ENCODE measurements at regions not wholly inside any gene's neighbourhood (a gene's known extent, or its start where the extent isn't known, plus 50 kb on each side); places are given as distances from the start of the nearest gene placed in this dataset.

DNA sequence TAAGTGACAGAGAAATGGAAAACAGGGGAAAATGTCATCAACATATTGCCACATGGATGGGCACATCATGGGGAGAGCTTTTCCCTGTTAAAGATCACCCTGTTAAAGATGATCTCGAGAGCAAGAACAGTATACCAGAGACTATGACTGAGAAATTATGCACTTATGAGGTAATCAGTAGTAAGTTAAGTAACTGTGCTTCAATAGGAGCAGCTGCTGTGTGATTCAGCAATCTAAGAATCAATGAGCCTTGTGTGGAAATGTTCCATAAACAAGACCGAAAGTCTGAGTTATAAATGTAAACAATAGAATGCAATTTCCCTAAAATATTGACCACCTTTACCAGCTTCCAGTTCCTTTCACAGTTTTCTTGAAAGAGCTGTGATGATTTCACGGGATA lies 582.3 kb downstream of the CAAP1 start:
- Mint-ChIP-seq H3K4me3 (ENCODE audit: low read depth) (no peak overlapping the region), H3K36me3 (ENCODE audit: insufficient read depth) (no peaks in the 10 kb centered on the region), H3K4me1 (ENCODE audit: low read depth) (no peaks in the 10 kb centered on the region), H3K9me3 (ENCODE audit: low read depth) (peaks cover 3% of the 10 kb centered on the region), H3K27me3 (no peaks in the 10 kb centered on the region), H3K27ac (no peak overlapping the region)
- DNase-seq (ENCODE audit: low spot score, unreplicated experiment) = no peak
- TF ChIP-seq, protein P1, sequence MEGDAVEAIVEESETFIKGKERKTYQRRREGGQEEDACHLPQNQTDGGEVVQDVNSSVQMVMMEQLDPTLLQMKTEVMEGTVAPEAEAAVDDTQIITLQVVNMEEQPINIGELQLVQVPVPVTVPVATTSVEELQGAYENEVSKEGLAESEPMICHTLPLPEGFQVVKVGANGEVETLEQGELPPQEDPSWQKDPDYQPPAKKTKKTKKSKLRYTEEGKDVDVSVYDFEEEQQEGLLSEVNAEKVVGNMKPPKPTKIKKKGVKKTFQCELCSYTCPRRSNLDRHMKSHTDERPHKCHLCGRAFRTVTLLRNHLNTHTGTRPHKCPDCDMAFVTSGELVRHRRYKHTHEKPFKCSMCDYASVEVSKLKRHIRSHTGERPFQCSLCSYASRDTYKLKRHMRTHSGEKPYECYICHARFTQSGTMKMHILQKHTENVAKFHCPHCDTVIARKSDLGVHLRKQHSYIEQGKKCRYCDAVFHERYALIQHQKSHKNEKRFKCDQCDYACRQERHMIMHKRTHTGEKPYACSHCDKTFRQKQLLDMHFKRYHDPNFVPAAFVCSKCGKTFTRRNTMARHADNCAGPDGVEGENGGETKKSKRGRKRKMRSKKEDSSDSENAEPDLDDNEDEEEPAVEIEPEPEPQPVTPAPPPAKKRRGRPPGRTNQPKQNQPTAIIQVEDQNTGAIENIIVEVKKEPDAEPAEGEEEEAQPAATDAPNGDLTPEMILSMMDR (IDR thresholded peaks at IDR 0.05; ENCODE audit: unreplicated experiment) = no peak

DNA sequence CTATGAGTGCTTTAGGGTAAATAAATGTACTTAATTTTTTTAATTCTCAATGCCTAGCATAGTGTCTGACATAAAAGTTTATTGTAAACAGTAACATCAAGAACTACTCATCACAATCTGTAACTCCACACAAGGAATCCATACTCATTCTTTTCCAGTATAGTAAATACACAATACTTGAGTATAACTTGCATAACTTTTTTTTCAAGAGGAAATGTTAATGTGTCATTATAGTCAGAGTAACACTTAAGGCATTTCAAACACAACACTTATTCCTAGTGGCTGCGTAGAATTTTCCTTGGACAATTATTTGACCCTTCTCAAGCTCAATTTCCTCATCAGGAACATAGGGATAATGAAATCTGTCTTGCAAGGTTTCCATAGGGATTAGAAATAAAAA lies 584.3 kb downstream of the CAAP1 start:
- TF ChIP-seq, protein P1 (IDR thresholded peaks at IDR 0.05; ENCODE audit: unreplicated experiment) = no peak
- H3K4me1 Mint-ChIP-seq (ENCODE audit: low read depth) = no peaks in the 10 kb centered on the region
- H3K4me3 Mint-ChIP-seq (ENCODE audit: low read depth) = no peak overlapping the region
- peaks cover 3% of the 10 kb centered on the region for H3K9me3 Mint-ChIP-seq (ENCODE audit: low read depth)
- H3K27me3 Mint-ChIP-seq = no peaks in the 10 kb centered on the region
- H3K27ac Mint-ChIP-seq = no peak overlapping the region
- no peak for DNase-seq (ENCODE audit: low spot score, unreplicated experiment)
- no peaks in the 10 kb centered on the region for H3K36me3 Mint-ChIP-seq (ENCODE audit: insufficient read depth)

DNA sequence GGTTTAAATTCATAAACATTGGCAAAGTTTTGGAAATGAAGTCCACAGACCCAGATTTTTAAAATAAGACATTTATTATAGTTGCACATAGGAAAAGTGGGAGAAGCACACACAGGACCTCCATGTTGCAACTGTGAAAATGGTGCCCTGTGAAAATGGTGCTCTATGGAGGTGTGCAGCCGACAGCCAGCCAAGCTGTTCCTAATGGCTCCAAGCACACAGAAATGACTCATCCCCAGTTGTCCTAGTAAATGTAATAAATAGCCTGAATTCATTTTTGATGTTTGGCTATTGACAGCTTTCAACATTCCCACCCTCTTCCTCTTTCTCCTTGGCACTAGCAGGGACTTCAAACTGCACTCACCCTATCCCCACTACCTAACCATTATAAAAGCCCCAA lies 590.9 kb downstream of the CAAP1 start:
- no peak overlapping the region for H3K27ac Mint-ChIP-seq
- TF ChIP-seq, protein P1 (IDR thresholded peaks at IDR 0.05; ENCODE audit: unreplicated experiment) = no peak
- no peak overlapping the region for H3K4me3 Mint-ChIP-seq (ENCODE audit: low read depth)
- no peaks in the 10 kb centered on the region for H3K4me1 Mint-ChIP-seq (ENCODE audit: low read depth)
- DNase-seq (ENCODE audit: low spot score, unreplicated experiment) = no peak
- no peaks in the 10 kb centered on the region for H3K27me3 Mint-ChIP-seq
- H3K36me3 Mint-ChIP-seq (ENCODE audit: insufficient read depth) = no peaks in the 10 kb centered on the region
- H3K9me3 Mint-ChIP-seq (ENCODE audit: low read depth) = no peaks in the 10 kb centered on the region

DNA sequence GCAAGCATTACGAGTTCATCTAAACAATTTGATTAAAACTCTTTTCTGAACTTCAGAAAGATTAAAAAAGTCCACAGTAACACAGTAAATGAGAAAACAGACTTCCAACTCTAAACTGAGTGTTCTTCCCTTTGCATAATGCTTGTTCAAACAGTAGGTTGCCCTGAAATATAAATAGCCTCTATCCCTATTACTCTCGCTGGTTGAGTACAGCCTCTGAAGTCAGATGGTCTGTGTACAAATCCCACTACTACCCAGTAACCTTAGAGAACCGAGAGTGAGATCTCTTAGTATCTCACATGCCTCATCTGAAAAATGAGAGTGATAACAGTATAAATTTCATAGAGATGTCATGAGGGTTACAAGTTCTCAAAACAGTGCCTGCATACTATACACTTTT lies 591.6 kb downstream of the CAAP1 start:
- Mint-ChIP-seq H3K9me3 (ENCODE audit: low read depth) (no peaks in the 10 kb centered on the region), H3K4me3 (ENCODE audit: low read depth) (no peak overlapping the region), H3K4me1 (ENCODE audit: low read depth) (no peaks in the 10 kb centered on the region), H3K27ac (no peak overlapping the region), H3K36me3 (ENCODE audit: insufficient read depth) (no peaks in the 10 kb centered on the region), H3K27me3 (no peaks in the 10 kb centered on the region)
- no peak for DNase-seq (ENCODE audit: low spot score, unreplicated experiment)
- TF ChIP-seq, protein P1 (IDR thresholded peaks at IDR 0.05; ENCODE audit: unreplicated experiment) = no peak

DNA sequence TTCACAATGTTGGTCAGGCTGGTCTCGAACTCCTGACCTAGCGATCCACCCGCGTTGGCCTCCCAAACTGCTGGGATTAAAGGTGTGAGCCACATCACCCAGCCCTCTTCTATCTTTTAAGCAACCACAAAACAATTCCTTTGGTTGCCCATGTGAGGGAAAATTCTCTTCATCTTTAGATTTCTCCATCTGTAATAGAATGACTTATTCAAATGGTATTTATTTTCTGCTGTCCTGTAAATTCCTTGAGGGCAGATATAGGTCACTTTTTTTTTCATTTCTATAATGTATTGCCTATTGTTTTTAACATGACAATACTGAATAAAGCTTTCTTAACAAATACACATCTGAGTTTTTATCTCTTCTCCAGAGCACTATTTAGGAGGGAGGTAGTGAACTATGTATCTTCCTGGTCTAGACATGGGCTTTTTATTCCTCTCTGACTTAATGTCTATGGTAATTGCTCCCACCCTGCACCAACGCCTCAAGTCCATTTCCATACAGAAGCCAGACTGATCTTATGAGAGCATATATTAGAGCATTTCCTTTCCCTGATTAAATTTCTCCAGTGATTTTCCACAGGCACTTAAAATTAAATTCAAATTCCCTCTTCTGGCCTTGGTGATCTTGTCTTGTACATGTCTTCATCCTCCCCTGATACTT lies 595.6 kb downstream of the CAAP1 start:
- H3K27me3 Mint-ChIP-seq = no peaks in the 10 kb centered on the region
- no peaks in the 10 kb centered on the region for H3K4me1 Mint-ChIP-seq (ENCODE audit: low read depth)
- TF ChIP-seq, protein P1 (IDR thresholded peaks at IDR 0.05; ENCODE audit: unreplicated experiment) = no peak
- no peaks in the 10 kb centered on the region for H3K36me3 Mint-ChIP-seq (ENCODE audit: insufficient read depth)
- no peak for DNase-seq (ENCODE audit: low spot score, unreplicated experiment)
- H3K9me3 Mint-ChIP-seq (ENCODE audit: low read depth) = no peaks in the 10 kb centered on the region
- no peak overlapping the region for H3K4me3 Mint-ChIP-seq (ENCODE audit: low read depth)
- H3K27ac Mint-ChIP-seq = no peak overlapping the region
